Breast epithelium (tissue), 4 donors: ENCODE measurements at regions not wholly inside any gene's neighbourhood (a gene's known extent, or its start where the extent isn't known, plus 50 kb on each side); places are given as distances from the start of the nearest gene placed in this dataset.

Experiments
- DNase-seq, 2 donors: peaks; one replicate each; pipeline ENCODE4 v3.0.0-alpha.2; 2019; ENCODE audit warnings: low spot score in 2 of 2
- H3K27ac ChIP-seq, 2 donors: fragments of 200-600 bp; sonication (generic) in 1 of 2; one replicate each; pipeline ENCODE4 v1.5.1; 2016 to 2019; ENCODE audit warnings: mild to moderate bottlenecking in 1 of 2
- H3K27me3 ChIP-seq, 2 donors: fragments of 200-600 bp; sonication (generic) in 1 of 2; one replicate each; pipeline versions ENCODE4 v1.5.1 to v1.6.0; 2017 to 2019; ENCODE audit warnings: control low read depth in 1 of 2, mild to moderate bottlenecking in 1 of 2
- H3K36me3 ChIP-seq: fragments of 200-600 bp; one replicate; pipeline ENCODE4 v1.5.1; 2019
- H3K4me1 ChIP-seq, 2 donors: fragments of 200-600 bp; sonication (generic); one replicate each; pipeline ENCODE4 v1.5.1; 2016 to 2019; ENCODE audit warnings: control low read depth in 1 of 2
- H3K4me3 ChIP-seq, 3 donors: fragments of 200-600 bp; sonication (generic); 1 replicate in 2 of 3; 2 replicates in 1 of 3; pipeline ENCODE4 v1.5.1; 2016 to 2019; ENCODE audit warnings: mild to moderate bottlenecking in 3 of 3, moderate library complexity in 2 of 3
- H3K9me3 ChIP-seq, 2 donors: fragments of 200-600 bp; sonication (generic) in 1 of 2; one replicate each; pipeline ENCODE4 v1.5.1; 2016 to 2019; ENCODE audit warnings: control low read depth in 1 of 2
- CTCF ChIP-seq, 3 donors: fragments of 450-650 bp; IDR thresholded peaks; one replicate each; pipeline ENCODE4 v1.5.1; 2016 to 2017; ENCODE audit warnings: antibody characterized with exemption in 3 of 3, mild to moderate bottlenecking in 3 of 3, moderate library complexity in 3 of 3
- POLR2A ChIP-seq: fragments of 450-650 bp; IDR thresholded peaks from one replicate; pipeline ENCODE4 v1.6.1; 2016; ENCODE audit warnings: antibody characterized with exemption, mild to moderate bottlenecking, moderate library complexity
- POLR2AphosphoS5 ChIP-seq, 3 donors: sonication (generic); formaldehyde crosslinking; IDR thresholded peaks; one replicate each; pipeline ENCODE4 v1.6.1; 2017; ENCODE audit warnings: antibody characterized with exemption in 3 of 3
- intact Hi-C: fragments of 100-400 bp; cut with DNase I; formaldehyde crosslinking; loops from one replicate; pipeline ENCODE4 v1.15.1; 2023; ENCODE audit warnings: low total_unique reads

- H3K27ac ChIP-seq = no peak overlapping the region
- no peaks in the 10 kb centered on the region for H3K36me3 ChIP-seq
- no peak for TF ChIP-seq POLR2A
- TF ChIP-seq POLR2AphosphoS5 (IDR thresholded peaks at IDR 0.05) = no peak
- TF ChIP-seq CTCF (IDR thresholded peaks at IDR 0.05) = no peak
- H3K4me3 ChIP-seq = no peak overlapping the region
- H3K27me3 ChIP-seq = no peaks in the 10 kb centered on the region
- DNase-seq = no peak
- no peaks in the 10 kb centered on the region for H3K4me1 ChIP-seq
- no peaks in the 10 kb centered on the region for H3K9me3 ChIP-seq
- intact Hi-C loops = no loop called here
Observed at GRCh38 chr11:91822805-91823204, 401.8 kb upstream of the FAT3 start.

GRCh38 chr11:91820709-91821108, 403.9 kb upstream of the FAT3 start:
- H3K9me3 ChIP-seq = no peaks in the 10 kb centered on the region
- DNase-seq = no peak
- no peaks in the 10 kb centered on the region for H3K36me3 ChIP-seq
- H3K27ac ChIP-seq = no peak overlapping the region
- H3K4me3 ChIP-seq = no peak overlapping the region
- intact Hi-C loops = no loop called here
- TF ChIP-seq POLR2AphosphoS5 (IDR thresholded peaks at IDR 0.05) (no peak), CTCF (IDR thresholded peaks at IDR 0.05) (no peak), POLR2A (no peak)
- H3K4me1 ChIP-seq = no peaks in the 10 kb centered on the region
- H3K27me3 ChIP-seq = no peaks in the 10 kb centered on the region

GRCh38 chr11:91819777-91820176, 404.8 kb upstream of the FAT3 start:
- H3K27me3 ChIP-seq = no peaks in the 10 kb centered on the region
- no peaks in the 10 kb centered on the region for H3K4me1 ChIP-seq
- H3K9me3 ChIP-seq = no peaks in the 10 kb centered on the region
- H3K27ac ChIP-seq = no peak overlapping the region
- TF ChIP-seq POLR2A (no peak), POLR2AphosphoS5 (IDR thresholded peaks at IDR 0.05) (no peak), CTCF (IDR thresholded peaks at IDR 0.05) (no peak)
- H3K36me3 ChIP-seq = no peaks in the 10 kb centered on the region
- H3K4me3 ChIP-seq = no peak overlapping the region
- DNase-seq = no peak
- intact Hi-C loops = no loop called here

DNA sequence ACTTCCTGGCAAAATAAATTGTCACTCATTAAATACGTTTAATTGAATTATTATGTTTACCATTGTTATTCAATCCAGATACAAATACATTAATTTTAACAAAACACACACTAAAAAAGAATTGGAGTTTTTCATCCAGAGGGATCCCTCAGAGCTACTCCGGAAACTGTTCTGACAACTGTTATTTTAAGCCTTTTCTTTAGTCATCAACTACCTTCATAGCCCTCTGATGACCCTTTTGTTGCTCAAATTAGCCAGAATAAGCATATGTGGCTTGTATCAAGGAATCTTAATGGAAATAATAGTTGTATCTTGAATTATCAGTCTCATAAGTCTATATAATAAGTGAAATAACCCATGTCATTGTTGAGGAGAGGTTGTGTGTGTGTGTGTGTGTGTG, 405.4 kb upstream of the FAT3 start:
- H3K9me3 ChIP-seq = no peaks in the 10 kb centered on the region
- H3K4me1 ChIP-seq = no peaks in the 10 kb centered on the region
- no peak for DNase-seq
- no peaks in the 10 kb centered on the region for H3K27me3 ChIP-seq
- no peak for TF ChIP-seq CTCF (IDR thresholded peaks at IDR 0.05)
- no peak for TF ChIP-seq POLR2AphosphoS5 (IDR thresholded peaks at IDR 0.05)
- TF ChIP-seq POLR2A = no peak
- H3K4me3 ChIP-seq = no peak overlapping the region
- intact Hi-C loops = no loop called here
- H3K36me3 ChIP-seq = no peaks in the 10 kb centered on the region
- no peak overlapping the region for H3K27ac ChIP-seq

DNA sequence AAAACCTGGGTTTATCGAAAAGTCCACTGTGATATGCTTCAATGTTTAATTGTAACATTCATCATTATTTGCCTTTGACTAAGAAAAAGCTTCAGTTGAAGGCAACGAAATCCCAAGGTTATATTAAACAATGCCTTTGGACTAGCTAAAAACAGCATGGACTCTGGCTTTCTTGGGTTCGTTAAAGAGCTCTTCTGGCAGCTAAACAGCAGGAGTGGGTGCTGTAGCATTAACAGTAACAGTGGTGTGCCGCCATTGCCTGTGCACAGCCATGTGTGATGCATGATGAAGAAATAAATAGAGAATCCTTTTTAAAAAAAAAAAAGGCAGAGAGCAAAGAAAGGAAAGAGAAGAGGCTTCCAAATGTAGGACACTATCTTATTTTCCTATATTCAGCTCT, 406.6 kb upstream of the FAT3 start:
- Histone ChIP-seq H3K27ac (no peak overlapping the region), H3K4me1 (no peaks in the 10 kb centered on the region), H3K4me3 (no peak overlapping the region), H3K36me3 (no peaks in the 10 kb centered on the region), H3K27me3 (no peaks in the 10 kb centered on the region), H3K9me3 (no peaks in the 10 kb centered on the region)
- intact Hi-C loops = no loop called here
- TF ChIP-seq POLR2AphosphoS5 (IDR thresholded peaks at IDR 0.05) = no peak
- TF ChIP-seq POLR2A = no peak
- no peak for TF ChIP-seq CTCF (IDR thresholded peaks at IDR 0.05)
- DNase-seq = no peak
